IMR-90 (cell line): ENCODE measurements at regions not wholly inside any gene's neighbourhood (a gene's known extent, or its start where the extent isn't known, plus 50 kb on each side); places are given as distances from the start of the nearest gene placed in this dataset.

Experiments
- CTCF ChIP-seq: conservative IDR thresholded peaks from 2 replicates; pipeline ENCODE4 v1.5.1; 2012; ENCODE audit warnings: mild to moderate bottlenecking, low read depth, low read length, improper control_type of control experiment
- POLR2A ChIP-seq: IDR thresholded peaks from 2 replicates; pipeline ENCODE4 v1.6.1; 2012; ENCODE audit warnings: mild to moderate bottlenecking, low read depth, low read length
- SMC3 ChIP-seq: fragments of 150-350 bp; IDR thresholded peaks from 2 replicates; pipeline ENCODE4 v1.6.1; 2016; ENCODE audit warnings: low read depth, mild to moderate bottlenecking, antibody characterized with exemption, low read length, moderate library complexity

- TF ChIP-seq CTCF (no peak), POLR2A (no peak), SMC3 (no peak)
Measured at GRCh38 chr2:212854116-212854515, 297.3 kb downstream of the IKZF2 start.
